GM21390 (cell line): ENCODE measurements at regions not wholly inside any gene's neighbourhood (a gene's known extent, or its start where the extent isn't known, plus 50 kb on each side); places are given as distances from the start of the nearest gene placed in this dataset.
"Not testable (repeated sequence)": the region's sequence is repeated elsewhere in the genome, so short reads cannot be mapped to it uniquely, and the experiment has no call there.

Source experiments
- ATAC-seq: cut with Tn5 transposase; IDR thresholded peaks from one replicate; pipeline ENCODE4 v1.9.1; 2021; ENCODE audit not compliant: unreplicated experiment

DNA sequence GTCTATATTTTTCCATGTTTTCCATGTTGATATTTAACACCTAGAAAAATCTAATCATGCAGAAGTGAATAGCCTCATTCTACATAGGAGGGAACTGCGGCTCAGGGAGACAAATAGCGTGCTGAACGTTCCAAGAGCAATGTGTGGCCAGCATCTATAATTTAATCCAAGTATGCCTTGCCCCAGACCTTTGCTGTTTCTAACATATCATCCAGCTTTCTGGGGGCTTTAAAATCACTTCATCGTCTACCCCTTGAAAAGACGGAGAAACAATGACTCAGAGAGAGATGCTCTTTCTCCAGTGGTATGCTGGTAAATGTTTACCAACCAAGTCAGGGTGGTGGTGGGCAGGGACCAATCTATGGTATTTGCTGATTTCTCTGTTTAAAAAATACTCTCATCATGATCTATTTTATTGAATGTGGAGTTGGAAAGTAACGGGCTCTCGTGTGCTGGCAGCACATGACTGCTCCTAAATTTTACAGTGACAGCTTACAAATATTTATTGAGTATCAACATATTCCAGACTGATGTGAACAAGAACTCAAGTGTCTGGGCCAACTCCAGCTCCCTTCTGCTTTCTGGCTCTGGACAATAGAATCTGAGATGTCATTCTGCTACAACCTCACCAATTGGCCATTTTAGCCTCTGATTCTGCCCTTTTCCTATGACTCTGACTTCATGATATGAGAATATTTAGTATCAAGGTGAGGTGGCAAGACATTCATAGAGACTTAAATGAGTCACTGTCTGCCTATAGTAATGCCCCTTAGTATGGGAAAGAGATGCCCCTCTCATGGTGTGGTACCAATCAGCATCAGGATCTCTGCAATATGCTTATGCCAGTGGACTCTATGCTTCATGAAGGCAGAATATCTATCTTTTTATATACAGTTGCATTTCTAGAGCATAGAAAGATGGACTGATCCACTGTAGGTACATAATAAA, 407.4 kb upstream of the TNC start:
- no peak for ATAC-seq

DNA sequence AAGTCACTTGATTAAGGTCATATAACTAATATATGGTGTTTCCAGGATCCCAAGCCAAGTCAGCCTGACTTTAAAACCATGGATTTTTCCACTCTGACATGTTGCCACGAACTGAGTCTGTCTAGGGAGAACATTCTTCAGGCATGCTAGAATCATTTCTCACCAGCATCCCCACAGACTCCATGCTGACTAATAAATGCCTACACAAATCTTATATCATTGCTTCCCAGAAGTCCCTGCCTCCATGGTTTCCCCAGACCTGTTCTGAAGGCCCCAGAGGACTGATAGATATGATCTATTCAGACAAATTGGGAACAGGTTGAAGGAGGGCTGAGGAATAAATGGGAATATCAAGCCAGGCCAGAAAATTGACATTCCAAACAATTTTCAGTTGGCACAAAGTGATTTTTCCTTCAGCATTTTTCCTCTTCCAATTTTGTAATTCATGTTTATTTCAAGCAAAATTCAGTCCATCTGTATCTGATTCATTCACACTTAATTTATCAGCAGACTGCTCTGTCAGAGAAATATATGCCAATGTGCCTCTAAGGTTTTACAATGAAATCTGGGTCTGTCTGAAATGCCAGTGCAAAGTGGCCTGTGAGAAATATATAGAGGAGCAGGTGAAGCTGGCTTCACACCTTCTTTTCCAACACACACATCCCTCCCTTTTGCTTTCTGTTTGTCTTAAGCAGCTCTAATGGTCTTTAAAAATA, 413.6 kb upstream of the TNC start:
- ATAC-seq: no peak

DNA sequence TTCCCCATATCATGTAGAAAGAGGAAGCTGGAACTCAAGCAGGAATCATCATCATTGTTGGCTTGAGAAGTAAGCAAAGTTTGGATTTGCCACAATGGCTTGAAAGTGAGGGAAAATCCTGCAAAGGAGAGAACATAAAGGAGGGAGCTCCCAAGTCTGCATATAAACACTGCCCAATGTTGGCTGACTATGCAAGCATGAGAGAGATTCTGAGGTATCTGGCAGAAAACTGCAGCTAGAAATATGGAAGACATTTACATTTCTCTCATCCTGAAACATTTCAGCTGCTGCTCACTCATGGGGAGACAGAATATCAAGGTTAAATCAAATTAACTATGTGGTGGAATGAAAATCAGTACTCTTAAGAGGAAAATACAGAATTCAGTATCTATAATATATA, 415.6 kb upstream of the TNC start:
- no peak for ATAC-seq

DNA sequence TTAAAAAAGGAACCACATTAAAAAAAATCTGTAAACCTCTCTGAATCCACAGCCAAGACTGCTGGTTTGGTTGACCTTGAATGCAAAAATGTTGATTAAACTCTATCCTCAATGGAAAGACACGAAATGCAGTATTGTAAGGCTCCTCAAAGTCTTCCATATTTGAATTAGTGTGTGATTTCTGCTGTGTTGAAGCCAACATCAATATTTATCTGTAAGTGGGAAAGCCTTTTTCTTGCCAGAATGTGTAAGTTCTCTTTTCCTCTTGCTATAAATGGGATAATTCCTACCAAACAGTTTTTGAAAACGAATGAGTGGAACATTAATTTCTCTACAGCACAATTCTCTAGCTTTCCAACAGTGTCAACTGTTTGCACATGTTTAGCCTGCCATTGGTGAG, 422.1 kb upstream of the TNC start:
- ATAC-seq: no peak

DNA sequence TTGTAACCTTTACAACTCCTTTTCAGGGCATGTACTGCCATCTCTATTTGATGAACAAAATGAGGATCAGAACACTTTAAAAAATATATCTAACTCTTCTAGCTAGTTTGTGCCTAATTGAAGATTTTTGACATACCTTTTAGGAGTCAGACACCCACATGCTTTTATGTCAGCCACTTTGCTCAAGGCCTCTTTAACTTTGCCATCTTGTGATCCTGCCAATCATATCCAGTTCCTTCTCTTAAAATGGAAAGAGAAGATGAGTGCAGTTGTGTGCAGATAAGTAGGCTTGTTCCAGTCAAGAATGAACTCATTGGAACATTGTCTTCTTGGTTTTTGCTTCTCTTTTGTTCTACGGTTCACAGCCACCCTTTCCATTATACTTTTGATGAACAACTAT, 425.6 kb upstream of the TNC start:
- no peak for ATAC-seq

DNA sequence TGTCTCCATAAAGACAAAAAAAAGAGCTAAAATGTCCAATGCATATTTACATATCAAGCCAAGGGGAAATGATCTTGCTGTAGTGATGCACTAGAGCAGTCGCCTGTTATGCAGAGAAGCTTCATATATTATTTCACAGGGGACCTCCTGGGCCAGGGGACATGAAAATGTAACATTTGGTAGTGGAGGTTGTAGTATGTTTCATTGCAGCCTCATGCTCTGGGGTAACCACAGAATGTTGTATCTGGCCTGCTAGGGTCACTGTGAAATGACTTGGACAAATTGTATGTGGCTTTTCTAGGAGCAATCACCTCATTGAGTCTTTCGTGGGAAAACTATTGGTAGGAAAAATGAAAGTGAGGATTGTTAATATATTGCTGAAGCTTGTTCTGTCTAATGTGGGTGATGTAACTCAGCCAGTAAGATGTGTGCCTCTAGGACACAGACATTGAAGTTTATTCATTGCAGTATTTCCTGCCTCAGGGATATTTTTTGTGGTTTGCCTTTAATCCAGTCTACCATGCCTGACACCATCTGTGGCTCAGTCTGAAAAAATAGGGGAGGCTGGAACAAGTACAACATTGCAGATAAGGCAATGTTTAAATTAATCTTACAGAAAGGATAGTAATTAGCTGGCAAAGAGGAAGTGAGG, 430.8 kb upstream of the TNC start:
- ATAC-seq: no peak

DNA sequence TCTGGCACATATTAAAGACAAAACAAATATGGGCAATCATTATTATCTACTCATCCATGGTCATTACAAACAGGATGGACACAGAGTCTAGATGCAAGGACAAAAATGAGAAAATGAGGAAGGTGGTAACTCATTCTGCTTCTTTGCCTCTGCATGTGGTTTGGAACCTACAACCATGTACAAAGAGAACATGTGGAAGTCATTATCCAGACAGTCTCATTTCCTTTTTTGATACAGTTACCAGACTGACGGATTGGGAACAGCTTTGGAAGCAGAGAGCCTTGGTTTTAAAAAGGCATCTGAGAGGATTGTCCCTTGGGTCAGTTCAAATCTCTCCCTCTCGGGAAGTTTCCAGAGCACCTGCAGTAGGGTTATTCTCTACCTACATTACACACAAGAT, 433.4 kb upstream of the TNC start:
- no peak for ATAC-seq

DNA sequence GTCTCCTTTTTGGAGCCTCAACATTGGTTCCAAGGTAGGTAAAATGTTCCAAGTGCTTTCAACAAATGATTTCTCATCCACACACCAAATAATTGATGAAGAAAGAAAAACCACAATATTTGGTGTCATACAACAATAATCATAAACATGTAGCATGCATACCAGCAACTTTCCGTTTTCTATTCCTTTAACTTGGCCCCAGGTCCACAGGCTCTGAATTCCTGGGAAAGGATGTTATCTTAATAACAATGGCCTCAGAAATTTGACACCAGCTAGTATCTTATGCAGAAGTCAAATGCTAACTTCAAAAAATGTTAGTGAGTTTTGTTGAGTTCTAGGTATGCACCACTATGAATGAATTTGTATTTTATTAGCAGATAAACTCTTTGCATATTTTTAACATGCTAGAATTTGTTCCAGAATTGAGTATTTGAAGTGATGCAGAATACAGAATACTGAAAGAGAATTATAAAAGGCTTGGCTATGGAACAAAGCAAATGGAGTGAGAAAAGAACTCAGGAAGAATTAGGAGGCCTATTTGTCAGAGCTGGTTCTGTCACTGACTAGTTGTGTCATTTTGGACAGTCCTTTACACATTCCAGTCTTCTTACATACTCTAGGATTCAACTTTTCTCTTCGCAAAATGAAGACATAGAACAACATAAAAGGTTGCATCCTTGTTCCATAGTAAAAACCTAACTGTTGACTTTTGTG, 435.3 kb upstream of the TNC start:
- no peak for ATAC-seq

DNA sequence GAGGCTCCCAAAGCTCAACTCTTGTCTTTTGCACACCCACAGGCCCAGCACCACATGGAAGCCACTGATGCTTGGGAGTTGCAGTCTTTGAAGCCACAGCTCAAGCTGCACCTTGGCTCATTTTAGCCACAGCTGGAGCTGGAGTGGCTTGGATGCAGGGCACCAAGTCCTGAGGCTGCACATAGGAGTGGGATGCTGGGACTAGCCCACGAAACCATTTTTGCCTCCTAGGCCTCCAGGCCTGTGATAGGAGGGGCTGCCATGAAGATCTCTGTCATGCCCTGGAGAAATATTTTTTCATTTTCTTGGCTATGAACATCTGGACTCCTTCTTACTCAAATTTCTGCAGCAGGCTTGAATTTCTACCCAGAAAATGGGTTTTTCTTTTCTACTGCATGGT, 438.5 kb upstream of the TNC start:
- no peak for ATAC-seq

DNA sequence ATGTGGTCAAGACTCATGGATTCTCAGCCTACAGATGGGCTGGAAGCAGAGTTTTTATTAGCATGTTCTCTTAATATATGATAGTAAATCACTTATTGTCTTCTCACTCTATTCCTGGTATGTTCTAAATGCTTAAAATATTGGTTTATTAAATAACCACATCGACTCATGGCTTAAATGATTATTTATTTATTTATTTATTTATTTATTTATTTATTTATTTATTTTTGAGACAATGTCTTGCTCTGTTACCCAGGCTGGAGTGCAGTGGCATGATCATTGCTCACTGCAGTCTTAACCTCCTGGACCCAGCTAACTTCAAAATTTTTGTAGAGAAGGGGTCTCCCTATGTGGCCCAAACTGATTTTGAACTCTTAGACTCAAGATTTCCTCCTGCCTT, 457.2 kb upstream of the TNC start:
- ATAC-seq: no peak

DNA sequence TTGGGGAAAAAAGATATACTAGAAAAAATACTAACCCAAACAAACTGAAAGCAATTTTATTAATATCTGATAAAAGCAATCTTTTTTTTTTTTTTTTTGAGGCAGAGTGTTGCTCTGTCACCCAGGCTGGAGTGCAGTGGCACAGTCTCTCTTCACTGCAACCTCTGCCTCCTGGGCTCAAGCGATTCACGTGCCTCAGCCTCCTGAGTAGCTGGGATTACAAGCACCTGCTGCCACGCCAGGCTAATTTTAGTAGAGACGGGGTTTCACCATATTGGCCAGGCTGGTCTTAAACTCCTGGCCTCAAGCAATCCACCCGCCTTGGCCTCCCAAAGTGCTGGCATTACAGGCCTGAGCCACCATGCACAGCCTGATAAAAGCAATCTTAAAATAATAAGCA, 467.5 kb upstream of the TNC start:
- not testable (repeated sequence) for ATAC-seq

DNA sequence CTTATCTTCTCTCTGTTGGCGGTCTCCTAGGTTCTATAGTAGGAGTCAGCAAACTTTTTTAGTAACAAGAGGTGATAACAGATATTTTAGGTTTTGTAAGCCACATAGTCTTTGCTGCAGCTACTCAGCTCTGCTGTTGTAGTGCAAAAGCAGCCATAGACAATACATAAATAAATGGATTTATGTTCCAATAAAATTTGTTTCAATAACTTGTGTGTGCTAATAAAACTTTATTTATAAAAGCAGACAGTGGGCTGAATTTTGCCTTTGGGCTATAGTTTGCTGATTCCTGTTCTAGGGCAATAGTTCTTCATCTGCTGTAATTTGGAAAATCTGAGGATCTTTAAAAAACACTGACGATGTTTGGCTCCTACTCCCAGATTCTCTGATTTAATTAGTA, 469.4 kb upstream of the TNC start:
- no peak for ATAC-seq

DNA sequence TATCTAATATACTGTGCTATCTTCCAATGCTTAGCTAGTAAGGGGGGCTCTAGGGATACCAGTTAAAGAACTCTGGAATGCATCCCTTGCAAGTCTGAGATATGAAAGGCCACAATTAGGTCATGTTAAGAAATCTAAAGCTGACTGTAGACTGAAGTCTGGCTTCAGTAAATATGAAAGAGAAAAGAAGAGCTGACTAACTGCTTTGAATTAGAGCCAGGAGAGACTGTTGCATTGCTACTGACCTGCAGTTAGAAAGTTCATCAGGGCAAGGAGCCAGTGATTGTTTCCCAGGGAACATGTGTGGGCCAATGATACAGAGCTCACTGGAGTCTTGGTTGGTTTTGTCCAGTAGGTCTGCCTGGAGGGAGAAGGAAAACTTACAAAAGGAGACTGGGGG, 472.1 kb upstream of the TNC start:
- no peak for ATAC-seq

DNA sequence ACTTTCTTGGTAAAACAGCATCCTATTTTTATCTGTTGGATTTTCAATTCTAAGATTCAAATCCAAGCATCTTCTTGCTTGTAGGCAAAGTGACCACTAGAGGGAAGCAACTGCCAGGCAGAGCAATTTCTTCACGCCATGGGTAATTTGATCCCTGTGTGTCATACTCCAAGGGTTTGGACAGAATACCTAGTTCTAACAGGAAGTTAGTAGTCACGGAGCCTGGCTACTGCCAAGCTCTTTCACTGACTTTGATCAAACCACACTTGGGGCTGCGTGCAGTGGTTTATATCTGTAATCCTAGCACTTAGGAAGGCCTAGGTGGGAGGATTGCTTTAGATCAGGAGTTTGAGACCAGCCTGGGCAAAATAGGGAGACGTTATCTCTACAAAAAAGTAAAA, 473.6 kb upstream of the TNC start:
- ATAC-seq: no peak

DNA sequence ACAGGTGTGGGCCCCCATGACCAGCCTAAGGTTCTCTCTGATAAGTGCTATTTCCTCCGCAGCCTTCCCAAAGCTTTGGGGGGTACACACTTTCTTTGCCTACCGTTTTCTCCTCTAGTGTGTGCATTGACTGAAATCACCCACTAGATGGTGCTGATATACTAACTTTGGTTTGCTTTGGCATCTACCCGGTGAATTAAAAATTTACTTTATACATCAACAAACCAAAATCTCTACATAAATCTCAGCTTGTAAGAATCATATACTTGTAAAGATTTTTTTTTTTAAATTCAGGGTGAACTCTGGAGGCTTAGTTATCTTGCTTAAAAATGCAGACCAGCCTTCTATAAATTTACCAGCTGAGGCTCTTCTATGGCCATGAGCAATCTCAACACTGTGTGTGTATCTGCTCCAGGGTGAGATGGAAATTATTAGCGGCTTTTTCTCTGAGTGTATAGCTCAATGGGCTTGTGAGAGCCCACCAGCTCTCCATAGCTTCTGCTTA, 475.7 kb upstream of the TNC start:
- peak; percentile 73 for ATAC-seq

DNA sequence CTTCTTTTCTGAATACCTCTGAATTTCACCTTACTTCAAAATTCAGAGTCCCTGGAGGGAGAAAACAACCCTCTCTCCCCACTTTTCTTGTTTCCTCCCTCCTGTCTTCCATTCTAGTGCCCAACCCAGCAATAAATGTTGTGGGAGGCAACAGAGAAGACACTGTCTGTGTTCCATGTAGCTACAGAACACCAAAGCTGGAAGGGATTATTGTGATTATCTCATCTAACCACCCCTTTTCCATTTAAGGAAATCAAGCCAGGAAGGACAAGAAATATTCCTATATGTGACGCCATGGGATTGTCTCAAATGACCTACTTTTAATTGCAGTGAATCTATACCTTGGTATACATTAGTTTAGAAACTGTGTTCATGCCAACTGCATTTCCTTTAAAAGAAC, 476.6 kb upstream of the TNC start:
- no peak for ATAC-seq

DNA sequence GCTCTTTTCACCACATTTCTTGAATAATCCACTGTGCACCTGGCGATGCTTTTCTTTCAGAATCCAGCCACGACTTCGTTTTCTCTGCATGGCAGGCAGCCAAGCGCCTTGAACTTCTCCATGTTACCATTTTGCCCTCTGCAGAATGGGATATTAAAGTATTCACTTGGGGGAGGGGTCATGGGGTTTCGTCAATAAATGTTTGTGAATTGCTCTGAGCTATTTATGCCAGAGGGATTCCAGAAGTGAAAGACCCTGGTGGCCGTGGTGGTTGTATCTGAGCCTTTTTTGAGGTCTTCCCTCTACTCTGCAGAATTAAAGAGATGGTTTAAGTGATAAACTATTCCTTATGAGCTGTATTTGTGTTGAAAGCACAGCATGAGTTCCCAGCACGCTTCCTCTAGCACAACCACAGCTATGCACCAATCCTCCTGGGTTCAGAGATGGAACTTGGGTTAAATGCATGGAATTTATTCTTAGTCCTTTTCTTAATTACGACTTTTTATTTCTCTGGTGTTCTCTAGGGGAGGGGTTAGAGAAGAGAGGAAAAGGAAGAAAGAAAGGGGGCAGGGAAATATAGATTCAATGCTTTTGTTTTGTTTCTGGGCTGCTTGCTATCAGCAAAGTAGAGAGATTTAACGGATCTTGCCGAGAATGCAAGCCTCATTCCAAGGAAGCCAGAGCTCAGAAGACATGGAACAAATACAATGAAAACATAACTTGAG, 478.2 kb upstream of the TNC start:
- ATAC-seq: no peak

DNA sequence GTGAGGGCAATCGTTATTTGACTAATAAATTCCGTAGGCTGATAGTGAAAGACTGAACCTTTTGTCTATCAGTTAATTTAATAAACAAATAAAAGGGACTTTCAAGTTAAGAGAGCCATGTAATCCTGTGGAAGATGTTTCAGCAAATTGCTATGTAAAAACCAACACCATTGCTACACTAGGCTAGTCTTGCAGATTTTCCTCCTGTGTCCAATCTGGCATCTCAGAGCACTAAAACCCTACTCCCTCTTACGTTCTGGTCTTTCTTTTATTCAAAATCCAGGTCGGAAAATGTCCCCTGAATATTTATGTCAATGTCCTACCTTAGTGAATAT, 478.8 kb upstream of the TNC start:
- no peak for ATAC-seq

DNA sequence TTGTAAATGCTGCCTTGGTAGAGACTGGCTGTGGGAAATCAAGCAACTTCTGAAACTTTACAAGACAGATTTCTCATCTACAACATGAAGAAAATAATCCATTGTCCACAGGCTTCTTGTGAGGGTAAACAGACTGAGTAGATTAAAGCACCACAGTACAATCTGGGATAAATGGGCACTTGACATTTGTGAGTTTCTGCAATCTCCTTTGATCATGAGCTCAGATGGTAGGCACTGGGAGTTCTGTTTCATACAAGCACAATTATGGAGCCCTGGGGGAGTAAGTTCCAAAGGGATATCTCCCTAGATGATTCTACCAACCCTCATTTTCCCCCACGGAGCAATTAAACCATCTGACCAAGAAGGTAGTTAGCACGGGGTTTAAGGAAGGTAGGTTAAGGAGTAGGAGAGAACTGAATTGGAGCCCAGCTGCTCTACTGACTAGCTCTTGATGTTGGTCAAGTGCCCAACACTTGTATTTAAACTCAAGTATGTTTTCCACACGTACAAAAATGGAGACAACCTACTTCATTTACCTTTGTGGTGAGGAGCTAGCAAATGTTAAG, 479.5 kb upstream of the TNC start:
- no peak for ATAC-seq

DNA sequence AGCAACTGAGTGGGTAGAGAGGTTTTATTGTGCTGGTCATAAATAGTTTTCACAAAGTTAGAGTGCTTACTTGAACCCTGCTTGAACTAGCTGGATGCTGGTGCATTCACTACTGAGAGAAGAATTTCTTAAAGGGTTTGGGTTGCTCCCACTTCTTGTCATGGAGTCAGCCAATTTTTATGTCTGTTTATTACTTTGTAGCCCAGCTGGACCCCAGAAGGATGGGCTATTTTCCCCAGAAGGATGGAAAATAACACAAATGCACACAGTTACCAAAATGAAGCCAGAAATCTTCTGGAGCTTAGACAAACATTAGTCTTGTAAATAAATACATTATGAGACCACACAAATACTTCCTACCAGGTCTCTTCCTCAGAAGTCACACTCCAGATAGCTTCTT, 480.8 kb upstream of the TNC start:
- ATAC-seq: no peak
